Neural progenitor cell (in vitro differentiated cells): ENCODE measurements at regions not wholly inside any gene's neighbourhood (a gene's known extent, or its start where the extent isn't known, plus 50 kb on each side); places are given as distances from the start of the nearest gene placed in this dataset.

ENCODE experiments used
- DNase-seq: peaks from one replicate; pipeline ENCODE4 v3.0.0-alpha.2; 2016; ENCODE audit warnings: low spot score
- H2AFZ ChIP-seq: fragments of 200-600 bp; sonication (generic); replicated peaks from 2 replicates; pipeline ENCODE4 v1.6.1; 2016; ENCODE audit warnings: antibody characterized with exemption
- H3F3A ChIP-seq: fragments of 200-600 bp; sonication (generic); 2 replicates; pipeline ENCODE4 v1.6.1; 2016; ENCODE audit warnings: antibody characterized with exemption, low read depth
- H3K27ac ChIP-seq: fragments of 200-600 bp; sonication (generic); 2 replicates; pipeline ENCODE4 v1.5.1; 2016; ENCODE audit warnings: mild to moderate bottlenecking
- H3K27me3 ChIP-seq: fragments of 200-600 bp; sonication (generic); 2 replicates; pipeline ENCODE4 v1.6.1; 2016; ENCODE audit warnings: mild to moderate bottlenecking, moderate library complexity
- H3K36me3 ChIP-seq: fragments of 200-600 bp; sonication (generic); 2 replicates; pipeline ENCODE4 v1.5.1; 2016
- H3K4me1 ChIP-seq: fragments of 200-600 bp; sonication (generic); 2 replicates; pipeline ENCODE4 v1.6.1; 2016; ENCODE audit warnings: mixed run types
- H3K4me2 ChIP-seq: fragments of 200-600 bp; sonication (generic); 2 replicates; pipeline ENCODE4 v1.6.1; 2016
- H3K4me3 ChIP-seq: fragments of 200-600 bp; sonication (generic); 2 replicates; pipeline ENCODE4 v1.5.1; 2016
- H3K79me2 ChIP-seq: fragments of 200-600 bp; sonication (generic); 2 replicates; pipeline ENCODE4 v1.6.1; 2016; ENCODE audit warnings: low read depth
- H3K9ac ChIP-seq: fragments of 200-600 bp; sonication (generic); 2 replicates; pipeline ENCODE4 v1.6.1; 2016
- H3K9me3 ChIP-seq: fragments of 200-600 bp; sonication (generic); 2 replicates; pipeline ENCODE4 v1.5.1; 2016; ENCODE audit warnings: low read depth
- H4K20me1 ChIP-seq: fragments of 200-600 bp; sonication (generic); 2 replicates; pipeline ENCODE4 v1.6.1; 2016; ENCODE audit warnings: low read depth
- H3K27ac Mint-ChIP-seq: 3 replicates; pipeline ENCODE4 v1.8.0; 2021; ENCODE audit warnings: mixed read lengths
- H3K27me3 Mint-ChIP-seq: 2 replicates; pipeline ENCODE4 v1.8.0; 2022; ENCODE audit warnings: low read depth, mild to moderate bottlenecking, inconsistent platforms, moderate library complexity, mixed read lengths; ENCODE audit not compliant: insufficient read depth
- H3K36me3 Mint-ChIP-seq: 3 replicates; pipeline ENCODE4 v1.8.0; 2021; ENCODE audit warnings: mixed read lengths
- H3K4me1 Mint-ChIP-seq: 3 replicates; pipeline ENCODE4 v1.8.0; 2021; ENCODE audit warnings: mixed read lengths
- H3K4me3 Mint-ChIP-seq: 3 replicates; pipeline ENCODE4 v1.8.0; 2021; ENCODE audit warnings: mild to moderate bottlenecking, moderate library complexity, mixed read lengths
- H3K9me3 Mint-ChIP-seq: 3 replicates; pipeline ENCODE4 v1.8.0; 2020; ENCODE audit warnings: mixed read lengths
- EZH2 ChIP-seq: fragments of 200-600 bp; sonication (generic); IDR thresholded peaks from 2 replicates; pipeline ENCODE4 v1.6.1; 2017; ENCODE audit warnings: antibody characterized with exemption, mild to moderate bottlenecking, moderate library complexity
- EZH2phosphoT487 ChIP-seq: fragments of 200-600 bp; sonication (generic); IDR thresholded peaks from 2 replicates; pipeline ENCODE4 v1.6.1; 2017; ENCODE audit warnings: antibody characterized with exemption
- TF ChIP-seq, protein P1 (sequence below): fragments of 200-600 bp; sonication (generic); IDR thresholded peaks from 2 replicates; pipeline ENCODE4 v1.5.1; 2017; ENCODE audit warnings: antibody characterized with exemption, mild to moderate bottlenecking

DNA sequence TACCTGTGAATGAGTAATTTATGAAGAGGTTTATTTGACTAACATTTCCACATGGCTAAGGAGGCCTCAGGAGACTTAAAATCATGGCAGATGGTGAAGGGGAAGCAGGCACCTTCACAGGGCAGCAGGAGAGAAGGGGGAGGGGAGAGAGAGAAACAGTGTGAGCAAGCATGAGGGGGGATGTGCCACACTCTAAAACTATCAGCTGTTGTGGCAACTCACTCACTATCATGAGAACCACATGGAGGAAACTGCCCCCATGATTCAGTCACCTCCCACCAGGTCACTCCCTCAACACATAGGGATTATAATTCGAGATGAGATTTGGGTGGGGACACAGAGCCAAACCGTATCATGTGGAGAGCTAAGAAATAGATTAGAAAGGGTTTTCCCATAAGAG is 309.0 kb downstream of the RDH14 start:
- no peaks in the 10 kb centered on the region for H3K36me3 ChIP-seq
- H3K27me3 ChIP-seq = no peaks in the 10 kb centered on the region
- no peak overlapping the region for H2AFZ ChIP-seq
- H4K20me1 ChIP-seq = no peaks in the 10 kb centered on the region
- H3K27me3 Mint-ChIP-seq = peaks cover 2% of the 10 kb centered on the region
- no peaks in the 10 kb centered on the region for H3F3A ChIP-seq
- no peak overlapping the region for H3K27ac ChIP-seq
- H3K4me1 ChIP-seq = no peaks in the 10 kb centered on the region
- H3K4me1 Mint-ChIP-seq = peaks cover 3% of the 10 kb centered on the region
- H3K4me3 Mint-ChIP-seq = no peak overlapping the region
- no peak overlapping the region for H3K4me2 ChIP-seq
- H3K27ac Mint-ChIP-seq = no peak overlapping the region
- H3K9me3 ChIP-seq = no peaks in the 10 kb centered on the region
- H3K79me2 ChIP-seq = no peaks in the 10 kb centered on the region
- H3K4me3 ChIP-seq = no peak overlapping the region
- no peak for DNase-seq
- no peaks in the 10 kb centered on the region for H3K36me3 Mint-ChIP-seq
- no peak for TF ChIP-seq EZH2phosphoT487
- TF ChIP-seq, protein P1, sequence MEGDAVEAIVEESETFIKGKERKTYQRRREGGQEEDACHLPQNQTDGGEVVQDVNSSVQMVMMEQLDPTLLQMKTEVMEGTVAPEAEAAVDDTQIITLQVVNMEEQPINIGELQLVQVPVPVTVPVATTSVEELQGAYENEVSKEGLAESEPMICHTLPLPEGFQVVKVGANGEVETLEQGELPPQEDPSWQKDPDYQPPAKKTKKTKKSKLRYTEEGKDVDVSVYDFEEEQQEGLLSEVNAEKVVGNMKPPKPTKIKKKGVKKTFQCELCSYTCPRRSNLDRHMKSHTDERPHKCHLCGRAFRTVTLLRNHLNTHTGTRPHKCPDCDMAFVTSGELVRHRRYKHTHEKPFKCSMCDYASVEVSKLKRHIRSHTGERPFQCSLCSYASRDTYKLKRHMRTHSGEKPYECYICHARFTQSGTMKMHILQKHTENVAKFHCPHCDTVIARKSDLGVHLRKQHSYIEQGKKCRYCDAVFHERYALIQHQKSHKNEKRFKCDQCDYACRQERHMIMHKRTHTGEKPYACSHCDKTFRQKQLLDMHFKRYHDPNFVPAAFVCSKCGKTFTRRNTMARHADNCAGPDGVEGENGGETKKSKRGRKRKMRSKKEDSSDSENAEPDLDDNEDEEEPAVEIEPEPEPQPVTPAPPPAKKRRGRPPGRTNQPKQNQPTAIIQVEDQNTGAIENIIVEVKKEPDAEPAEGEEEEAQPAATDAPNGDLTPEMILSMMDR = no peak
- no peak for TF ChIP-seq EZH2
- H3K9ac ChIP-seq = no peak overlapping the region
- H3K9me3 Mint-ChIP-seq = peaks cover 4% of the 10 kb centered on the region

DNA sequence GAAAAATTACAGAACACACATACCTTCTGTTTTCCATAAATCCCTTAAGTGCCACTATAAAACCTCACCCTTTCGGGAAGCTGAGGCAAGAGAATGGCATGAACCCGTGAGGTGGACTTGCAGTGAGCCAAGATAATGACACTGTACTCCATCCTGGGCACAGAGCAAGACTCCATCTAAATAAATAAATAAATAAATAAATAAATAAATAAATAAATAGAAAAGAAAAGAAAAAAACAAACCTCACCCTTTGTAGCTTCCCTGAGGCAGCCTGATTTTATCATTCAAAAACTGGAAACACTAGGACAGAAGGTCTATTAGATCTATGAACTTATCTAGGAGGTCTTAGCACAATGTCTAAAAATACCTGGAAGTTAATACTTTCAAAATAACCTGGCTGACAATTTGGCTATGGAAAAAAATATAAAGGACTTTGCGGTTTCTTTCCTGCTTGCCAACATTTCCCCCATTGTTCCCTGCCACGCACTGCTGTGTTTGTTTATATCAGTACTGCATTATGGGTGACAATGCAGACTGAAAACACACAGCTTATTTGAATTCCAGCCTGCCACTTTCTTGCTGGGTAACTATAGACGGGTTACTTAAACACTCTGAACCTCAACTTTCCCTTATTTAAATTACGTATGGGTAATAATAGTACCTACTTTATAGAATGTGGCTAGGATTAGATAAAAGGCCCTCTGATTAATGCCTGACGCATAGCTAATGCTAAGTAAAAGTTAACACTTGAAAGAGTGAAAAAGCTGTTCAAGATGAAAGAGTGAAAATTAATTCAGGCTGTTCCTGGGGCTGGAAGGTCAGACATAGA is 313.0 kb downstream of the RDH14 start:
- Histone ChIP-seq H3F3A (no peaks in the 10 kb centered on the region), H3K36me3 (no peaks in the 10 kb centered on the region), H3K9ac (no peak overlapping the region), H3K27ac (no peak overlapping the region), H3K9me3 (no peaks in the 10 kb centered on the region), H3K4me3 (no peak overlapping the region), H3K4me2 (no peak overlapping the region), H3K27me3 (no peaks in the 10 kb centered on the region), H4K20me1 (no peaks in the 10 kb centered on the region), H3K79me2 (no peaks in the 10 kb centered on the region), H3K4me1 (no peaks in the 10 kb centered on the region), H2AFZ (no peak overlapping the region)
- Mint-ChIP-seq H3K27ac (no peak overlapping the region), H3K27me3 (peaks cover 2% of the 10 kb centered on the region), H3K36me3 (no peaks in the 10 kb centered on the region), H3K4me1 (no peaks in the 10 kb centered on the region), H3K9me3 (no peaks in the 10 kb centered on the region), H3K4me3 (no peak overlapping the region)
- TF ChIP-seq, protein P1 = no peak
- TF ChIP-seq EZH2phosphoT487 (no peak), EZH2 (no peak)
- DNase-seq = no peak

DNA sequence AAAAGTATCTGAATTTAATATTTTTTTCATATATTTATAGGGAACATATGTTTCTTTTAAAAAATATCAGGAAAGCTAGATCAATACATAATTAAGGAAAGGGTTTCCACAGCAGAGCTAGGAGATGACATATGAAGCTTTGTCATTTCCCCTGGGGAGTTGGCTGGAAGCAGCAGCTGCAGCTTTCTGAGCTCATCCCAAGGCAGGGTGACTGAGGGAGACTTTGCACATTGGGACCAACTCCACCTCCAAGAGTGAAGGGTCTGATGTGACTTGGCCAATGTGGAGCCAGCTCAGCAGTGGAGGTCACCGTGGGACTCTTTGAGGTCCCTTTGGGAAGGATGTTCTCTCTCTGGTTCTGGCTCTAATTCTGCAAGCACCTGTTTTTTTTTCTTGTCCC is 315.1 kb downstream of the RDH14 start:
- H3K4me2 ChIP-seq = no peak overlapping the region
- H3K79me2 ChIP-seq = no peaks in the 10 kb centered on the region
- no peaks in the 10 kb centered on the region for H3K4me1 Mint-ChIP-seq
- H3K27me3 Mint-ChIP-seq = peaks cover 2% of the 10 kb centered on the region
- H3K27me3 ChIP-seq = no peaks in the 10 kb centered on the region
- H3K9me3 Mint-ChIP-seq = no peaks in the 10 kb centered on the region
- no peaks in the 10 kb centered on the region for H3K36me3 ChIP-seq
- H3K27ac Mint-ChIP-seq = no peak overlapping the region
- no peak overlapping the region for H3K9ac ChIP-seq
- H3K36me3 Mint-ChIP-seq = no peaks in the 10 kb centered on the region
- H3K9me3 ChIP-seq = no peaks in the 10 kb centered on the region
- no peak overlapping the region for H3K4me3 ChIP-seq
- no peak overlapping the region for H2AFZ ChIP-seq
- no peaks in the 10 kb centered on the region for H3F3A ChIP-seq
- H4K20me1 ChIP-seq = no peaks in the 10 kb centered on the region
- H3K4me3 Mint-ChIP-seq = no peak overlapping the region
- DNase-seq = no peak
- TF ChIP-seq, protein P1 = no peak
- TF ChIP-seq EZH2 = no peak
- TF ChIP-seq EZH2phosphoT487 = no peak
- H3K4me1 ChIP-seq = no peaks in the 10 kb centered on the region
- no peak overlapping the region for H3K27ac ChIP-seq
